Right atrium auricular region (tissue), 2 donors: ENCODE measurements at regions not wholly inside any gene's neighbourhood (a gene's known extent, or its start where the extent isn't known, plus 50 kb on each side); places are given as distances from the start of the nearest gene placed in this dataset.

Source experiments
- DNase-seq: peaks from one replicate; pipeline ENCODE4 v3.0.0-alpha.2; 2019; ENCODE audit warnings: low spot score
- H3K27ac ChIP-seq, 2 donors: fragments of 200-600 bp; sonication (generic); 1 replicate in 1 of 2; 2 replicates in 1 of 2; pipeline ENCODE4 v1.5.1; 2016 to 2019
- H3K27me3 ChIP-seq, 2 donors: fragments of 200-600 bp; sonication (generic); one replicate each; pipeline versions ENCODE4 v1.5.1 to v1.6.0; 2017 to 2019
- H3K36me3 ChIP-seq: fragments of 200-600 bp; sonication (generic); one replicate; pipeline ENCODE4 v1.5.1; 2016
- H3K4me1 ChIP-seq, 2 donors: fragments of 200-600 bp; sonication (generic); one replicate each; pipeline versions ENCODE4 v1.5.1 to v1.6.0; 2017 to 2019
- H3K4me3 ChIP-seq, 2 donors: fragments of 200-600 bp; sonication (generic); 1 replicate in 1 of 2; 2 replicates in 1 of 2; pipeline ENCODE4 v1.5.1; 2017 to 2019; ENCODE audit warnings: mild to moderate bottlenecking in 1 of 2, moderate library complexity in 1 of 2
- H3K9me3 ChIP-seq, 2 donors: fragments of 200-600 bp; sonication (generic); one replicate each; pipeline ENCODE4 v1.5.1; 2019
- TF ChIP-seq, protein P1 (sequence below), 2 donors: fragments of 200-600 bp; sonication (generic); IDR thresholded peaks; one replicate each; pipeline ENCODE4 v1.5.1; 2019; ENCODE audit warnings: antibody characterized with exemption in 2 of 2

DNA sequence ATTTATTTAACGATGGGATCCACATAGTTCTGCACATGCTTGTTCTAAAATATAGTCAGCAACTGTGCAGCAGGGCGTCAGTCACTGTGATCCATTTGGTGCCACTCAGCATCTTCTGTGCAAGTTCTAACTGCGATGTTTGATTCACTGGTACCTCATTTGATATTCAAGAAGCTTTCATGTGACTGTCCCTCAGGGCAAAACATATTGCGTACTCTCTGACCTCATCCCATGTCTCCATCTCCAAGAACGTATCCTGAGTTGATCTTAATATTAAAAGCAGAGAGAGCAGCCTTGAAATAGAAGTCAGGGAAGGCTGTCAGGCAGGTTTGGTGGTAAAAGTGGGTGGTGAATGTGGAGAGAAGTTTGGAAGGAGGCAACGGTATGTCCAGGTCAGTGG lies 116.5 kb upstream of the ATP10B start:
- no peaks in the 10 kb centered on the region for H3K4me1 ChIP-seq
- H3K4me3 ChIP-seq, result no peak overlapping the region
- DNase-seq, result no peak
- no peak overlapping the region for H3K27ac ChIP-seq
- H3K9me3 ChIP-seq, result no peaks in the 10 kb centered on the region
- TF ChIP-seq, protein P1, sequence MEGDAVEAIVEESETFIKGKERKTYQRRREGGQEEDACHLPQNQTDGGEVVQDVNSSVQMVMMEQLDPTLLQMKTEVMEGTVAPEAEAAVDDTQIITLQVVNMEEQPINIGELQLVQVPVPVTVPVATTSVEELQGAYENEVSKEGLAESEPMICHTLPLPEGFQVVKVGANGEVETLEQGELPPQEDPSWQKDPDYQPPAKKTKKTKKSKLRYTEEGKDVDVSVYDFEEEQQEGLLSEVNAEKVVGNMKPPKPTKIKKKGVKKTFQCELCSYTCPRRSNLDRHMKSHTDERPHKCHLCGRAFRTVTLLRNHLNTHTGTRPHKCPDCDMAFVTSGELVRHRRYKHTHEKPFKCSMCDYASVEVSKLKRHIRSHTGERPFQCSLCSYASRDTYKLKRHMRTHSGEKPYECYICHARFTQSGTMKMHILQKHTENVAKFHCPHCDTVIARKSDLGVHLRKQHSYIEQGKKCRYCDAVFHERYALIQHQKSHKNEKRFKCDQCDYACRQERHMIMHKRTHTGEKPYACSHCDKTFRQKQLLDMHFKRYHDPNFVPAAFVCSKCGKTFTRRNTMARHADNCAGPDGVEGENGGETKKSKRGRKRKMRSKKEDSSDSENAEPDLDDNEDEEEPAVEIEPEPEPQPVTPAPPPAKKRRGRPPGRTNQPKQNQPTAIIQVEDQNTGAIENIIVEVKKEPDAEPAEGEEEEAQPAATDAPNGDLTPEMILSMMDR (IDR thresholded peaks at IDR 0.05), result no peak
- no peaks in the 10 kb centered on the region for H3K36me3 ChIP-seq
- no peaks in the 10 kb centered on the region for H3K27me3 ChIP-seq

DNA sequence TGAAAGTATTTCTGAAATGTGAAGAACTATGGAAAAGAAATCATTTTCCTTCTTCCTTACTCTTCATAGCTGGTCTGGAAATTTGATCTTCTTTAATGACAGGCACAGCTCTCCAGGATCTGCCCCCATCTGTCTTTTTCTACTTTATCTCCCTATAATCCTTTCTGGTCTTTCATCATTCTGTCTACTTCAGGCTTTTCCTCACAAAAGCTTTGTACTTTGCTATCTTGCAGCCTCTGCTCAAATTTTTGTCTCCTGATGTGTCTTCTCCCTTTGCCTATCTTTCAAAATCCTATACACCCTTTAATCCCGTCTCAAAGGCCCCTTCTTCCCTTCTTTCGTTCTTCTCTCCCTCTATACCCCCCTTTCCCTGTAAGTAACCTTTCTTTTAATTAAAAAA lies 114.9 kb upstream of the ATP10B start:
- Histone ChIP-seq H3K36me3 (no peaks in the 10 kb centered on the region), H3K9me3 (no peaks in the 10 kb centered on the region), H3K4me1 (no peaks in the 10 kb centered on the region), H3K27ac (no peak overlapping the region), H3K4me3 (no peak overlapping the region), H3K27me3 (no peaks in the 10 kb centered on the region)
- TF ChIP-seq, protein P1 (IDR thresholded peaks at IDR 0.05), result no peak
- DNase-seq, result no peak

DNA sequence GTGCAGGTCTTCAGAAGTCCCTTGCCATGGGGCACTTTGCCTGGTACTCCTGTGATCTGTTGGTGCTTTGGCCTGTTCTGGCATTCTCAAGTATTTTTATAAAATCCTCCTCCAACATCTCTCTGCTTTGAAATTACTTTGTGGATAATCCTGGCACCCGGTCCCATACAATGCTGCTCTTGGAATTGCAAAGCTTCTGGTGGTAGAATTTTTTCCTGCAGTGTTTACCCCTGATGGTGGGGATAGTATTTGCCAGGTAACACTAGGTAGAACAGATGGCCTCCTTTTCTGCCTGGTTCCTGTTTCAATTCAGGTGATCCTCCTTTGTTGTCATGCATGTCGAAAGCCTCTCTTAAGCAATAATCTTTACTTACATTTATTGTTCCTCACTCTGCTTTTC lies 109.8 kb upstream of the ATP10B start:
- TF ChIP-seq, protein P1 (IDR thresholded peaks at IDR 0.05), result no peak
- H3K27me3 ChIP-seq, result no peaks in the 10 kb centered on the region
- DNase-seq, result no peak
- no peak overlapping the region for H3K4me3 ChIP-seq
- H3K27ac ChIP-seq, result no peak overlapping the region
- no peaks in the 10 kb centered on the region for H3K36me3 ChIP-seq
- H3K4me1 ChIP-seq, result no peaks in the 10 kb centered on the region
- no peaks in the 10 kb centered on the region for H3K9me3 ChIP-seq

DNA sequence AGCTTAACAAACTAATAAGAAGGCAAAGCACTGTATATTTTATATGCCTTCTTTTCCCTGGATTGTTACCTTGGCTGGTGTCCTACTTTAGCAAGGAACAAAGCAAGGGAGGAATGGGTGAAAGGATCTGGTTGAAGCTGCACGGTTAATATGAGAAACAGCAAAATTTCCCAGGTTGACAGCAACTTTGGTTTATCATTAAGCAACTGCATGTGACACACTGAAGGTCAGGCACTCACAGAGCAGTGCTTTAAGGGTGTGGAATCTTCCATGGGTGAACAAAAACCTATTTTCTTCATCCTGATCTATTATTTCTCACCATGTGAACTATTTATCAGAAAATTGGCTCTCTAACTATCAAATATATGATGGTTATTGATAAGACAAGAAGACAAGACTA lies 109.0 kb upstream of the ATP10B start:
- no peak for DNase-seq
- Histone ChIP-seq H3K9me3 (no peaks in the 10 kb centered on the region), H3K27ac (no peak overlapping the region), H3K27me3 (no peaks in the 10 kb centered on the region), H3K4me3 (no peak overlapping the region), H3K36me3 (no peaks in the 10 kb centered on the region), H3K4me1 (no peaks in the 10 kb centered on the region)
- TF ChIP-seq, protein P1 (IDR thresholded peaks at IDR 0.05), result no peak

DNA sequence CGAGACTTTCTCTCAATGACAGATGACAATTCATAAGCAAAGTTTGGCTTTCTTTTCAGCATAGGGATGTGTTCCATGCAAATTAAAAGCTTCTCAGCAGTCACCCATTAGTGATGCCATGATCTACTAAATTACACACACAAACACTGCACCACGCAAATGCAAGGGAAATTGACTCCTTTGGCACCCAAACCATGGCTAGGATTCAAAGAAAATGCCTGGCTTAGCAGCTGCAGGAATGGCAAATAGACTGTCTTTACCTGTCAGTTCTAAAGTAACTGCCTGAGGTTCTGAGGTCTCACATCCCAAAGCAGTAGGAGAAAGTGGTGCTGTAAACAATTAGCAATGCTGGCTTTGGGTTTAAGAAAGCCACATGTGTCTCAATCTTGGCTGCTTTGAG lies 108.6 kb upstream of the ATP10B start:
- no peak overlapping the region for H3K27ac ChIP-seq
- TF ChIP-seq, protein P1 (IDR thresholded peaks at IDR 0.05), result no peak
- H3K9me3 ChIP-seq, result no peaks in the 10 kb centered on the region
- no peak overlapping the region for H3K4me3 ChIP-seq
- no peaks in the 10 kb centered on the region for H3K27me3 ChIP-seq
- no peaks in the 10 kb centered on the region for H3K4me1 ChIP-seq
- no peak for DNase-seq
- no peaks in the 10 kb centered on the region for H3K36me3 ChIP-seq

DNA sequence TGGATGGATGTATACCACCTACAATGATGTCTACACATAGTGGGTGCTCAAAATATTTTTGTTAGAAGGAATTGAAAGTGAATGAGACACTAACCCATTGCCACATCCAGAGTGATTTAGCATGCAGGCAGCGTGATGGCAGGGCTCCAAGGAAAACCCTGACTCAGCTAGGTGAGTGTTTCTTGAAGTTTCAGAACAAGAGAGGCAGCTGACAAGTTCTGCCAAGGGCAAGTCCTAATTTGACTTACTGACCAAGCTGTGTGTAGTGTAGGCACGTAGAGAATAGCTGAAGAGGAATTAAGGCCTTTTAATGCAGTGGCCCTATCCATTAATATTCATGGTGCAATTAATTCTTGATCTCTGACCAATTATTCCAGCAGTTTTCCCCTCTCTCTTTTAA lies 107.8 kb upstream of the ATP10B start:
- TF ChIP-seq, protein P1 (IDR thresholded peaks at IDR 0.05), result no peak
- Histone ChIP-seq H3K4me3 (no peak overlapping the region), H3K9me3 (no peaks in the 10 kb centered on the region), H3K36me3 (no peaks in the 10 kb centered on the region), H3K4me1 (no peaks in the 10 kb centered on the region), H3K27me3 (no peaks in the 10 kb centered on the region), H3K27ac (no peak overlapping the region)
- no peak for DNase-seq
